ENCODE measurements at regions not wholly inside any gene's neighbourhood (a gene's known extent, or its start where the extent isn't known, plus 50 kb on each side); places are given as distances from the start of the nearest gene placed in this dataset. TPM values are rescaled to one million over a fixed set of nuclear protein-coding genes. Genes with fewer than 3 reads are reported as not detected.

- H3K4me3 ChIP-seq (ENCODE audit: low read length), result no peak overlapping the region
- no peaks in the 10 kb centered on the region for H3K9me3 ChIP-seq (replicated peaks; ENCODE audit: low read length)
- H3K36me3 ChIP-seq (ENCODE audit: insufficient read depth, low read length), result no peaks in the 10 kb centered on the region
- no peaks in the 10 kb centered on the region for H3K4me1 ChIP-seq (ENCODE audit: control insufficient read depth, insufficient read depth, low read length)
- no peak overlapping the region for H3K9ac ChIP-seq (ENCODE audit: low read depth, low read length)
- no peak overlapping the region for H3K4me2 ChIP-seq (ENCODE audit: low read length)
- no peaks in the 10 kb centered on the region for H3K27me3 ChIP-seq (ENCODE audit: control insufficient read depth, insufficient read depth, low read length)
These were observed 78.2 kb upstream of the ADCY2 start for GRCh38 chr5:7317751-7318150.

GRCh38 chr5:7320701-7321301 lies 75.1 kb upstream of the ADCY2 start:
- Histone ChIP-seq H3K4me3 (ENCODE audit: low read length) (no peak overlapping the region), H3K9ac (ENCODE audit: low read depth, low read length) (no peak overlapping the region), H3K4me1 (ENCODE audit: control insufficient read depth, insufficient read depth, low read length) (no peaks in the 10 kb centered on the region), H3K36me3 (ENCODE audit: insufficient read depth, low read length) (no peaks in the 10 kb centered on the region), H3K4me2 (ENCODE audit: low read length) (no peak overlapping the region), H3K27me3 (ENCODE audit: control insufficient read depth, insufficient read depth, low read length) (no peaks in the 10 kb centered on the region), H3K9me3 (replicated peaks; ENCODE audit: low read length) (no peaks in the 10 kb centered on the region)

- no peak overlapping the region for H3K4me3 ChIP-seq (ENCODE audit: low read length)
- H3K9me3 ChIP-seq (replicated peaks; ENCODE audit: low read length), result no peaks in the 10 kb centered on the region
- H3K4me1 ChIP-seq (ENCODE audit: control insufficient read depth, insufficient read depth, low read length), result no peaks in the 10 kb centered on the region
- no peak overlapping the region for H3K9ac ChIP-seq (ENCODE audit: low read depth, low read length)
- no peaks in the 10 kb centered on the region for H3K27me3 ChIP-seq (ENCODE audit: control insufficient read depth, insufficient read depth, low read length)
- no peaks in the 10 kb centered on the region for H3K36me3 ChIP-seq (ENCODE audit: insufficient read depth, low read length)
- no peak overlapping the region for H3K4me2 ChIP-seq (ENCODE audit: low read length)
These were observed 74.2 kb upstream of the ADCY2 start for GRCh38 chr5:7321724-7322123.

GRCh38 chr5:7324919-7325318 lies 71.0 kb upstream of the ADCY2 start:
- H3K9ac ChIP-seq (ENCODE audit: low read depth, low read length), result no peak overlapping the region
- no peaks in the 10 kb centered on the region for H3K9me3 ChIP-seq (replicated peaks; ENCODE audit: low read length)
- H3K4me3 ChIP-seq (ENCODE audit: low read length), result no peak overlapping the region
- H3K4me2 ChIP-seq (ENCODE audit: low read length), result no peak overlapping the region
- no peaks in the 10 kb centered on the region for H3K4me1 ChIP-seq (ENCODE audit: control insufficient read depth, insufficient read depth, low read length)
- H3K36me3 ChIP-seq (ENCODE audit: insufficient read depth, low read length), result no peaks in the 10 kb centered on the region
- H3K27me3 ChIP-seq (ENCODE audit: control insufficient read depth, insufficient read depth, low read length), result no peaks in the 10 kb centered on the region

GRCh38 chr5:7325975-7326913 lies 69.7 kb upstream of the ADCY2 start:
- Histone ChIP-seq H3K36me3 (ENCODE audit: insufficient read depth, low read length) (no peaks in the 10 kb centered on the region), H3K27me3 (ENCODE audit: control insufficient read depth, insufficient read depth, low read length) (no peaks in the 10 kb centered on the region), H3K4me3 (ENCODE audit: low read length) (no peak overlapping the region), H3K4me1 (ENCODE audit: control insufficient read depth, insufficient read depth, low read length) (no peaks in the 10 kb centered on the region), H3K9me3 (replicated peaks; ENCODE audit: low read length) (no peaks in the 10 kb centered on the region), H3K9ac (ENCODE audit: low read depth, low read length) (no peak overlapping the region), H3K4me2 (ENCODE audit: low read length) (no peak overlapping the region)

- H3K4me1 ChIP-seq (ENCODE audit: control insufficient read depth, insufficient read depth, low read length), result no peaks in the 10 kb centered on the region
- no peaks in the 10 kb centered on the region for H3K9me3 ChIP-seq (replicated peaks; ENCODE audit: low read length)
- no peaks in the 10 kb centered on the region for H3K36me3 ChIP-seq (ENCODE audit: insufficient read depth, low read length)
- no peak overlapping the region for H3K4me2 ChIP-seq (ENCODE audit: low read length)
- H3K4me3 ChIP-seq (ENCODE audit: low read length), result no peak overlapping the region
- no peak overlapping the region for H3K9ac ChIP-seq (ENCODE audit: low read depth, low read length)
- H3K27me3 ChIP-seq (ENCODE audit: control insufficient read depth, insufficient read depth, low read length), result no peaks in the 10 kb centered on the region
These were observed 66.8 kb upstream of the ADCY2 start for GRCh38 chr5:7329141-7329540.

GRCh38 chr5:7329712-7330111 lies 66.2 kb upstream of the ADCY2 start:
- no peaks in the 10 kb centered on the region for H3K36me3 ChIP-seq (ENCODE audit: insufficient read depth, low read length)

GRCh38 chr5:7330256-7330655 lies 65.7 kb upstream of the ADCY2 start:
- H3K9me3 ChIP-seq (replicated peaks; ENCODE audit: low read length), result no peaks in the 10 kb centered on the region
- H3K4me3 ChIP-seq (ENCODE audit: low read length), result no peak overlapping the region
- no peaks in the 10 kb centered on the region for H3K36me3 ChIP-seq (ENCODE audit: insufficient read depth, low read length)
- no peaks in the 10 kb centered on the region for H3K4me1 ChIP-seq (ENCODE audit: control insufficient read depth, insufficient read depth, low read length)
- H3K4me2 ChIP-seq (ENCODE audit: low read length), result no peak overlapping the region
- no peak overlapping the region for H3K9ac ChIP-seq (ENCODE audit: low read depth, low read length)
- H3K27me3 ChIP-seq (ENCODE audit: control insufficient read depth, insufficient read depth, low read length), result no peaks in the 10 kb centered on the region

More at GRCh38 chr5:7329712-7330111, 66.2 kb upstream of the ADCY2 start:
- Histone ChIP-seq H3K27me3 (ENCODE audit: control insufficient read depth, insufficient read depth, low read length) (no peaks in the 10 kb centered on the region), H3K4me2 (ENCODE audit: low read length) (no peak overlapping the region), H3K4me3 (ENCODE audit: low read length) (no peak overlapping the region), H3K4me1 (ENCODE audit: control insufficient read depth, insufficient read depth, low read length) (no peaks in the 10 kb centered on the region), H3K9me3 (replicated peaks; ENCODE audit: low read length) (no peaks in the 10 kb centered on the region), H3K9ac (ENCODE audit: low read depth, low read length) (no peak overlapping the region)

- no peaks in the 10 kb centered on the region for H3K9me3 ChIP-seq (replicated peaks; ENCODE audit: low read length)
- no peaks in the 10 kb centered on the region for H3K36me3 ChIP-seq (ENCODE audit: insufficient read depth, low read length)
- H3K9ac ChIP-seq (ENCODE audit: low read depth, low read length), result no peak overlapping the region
- no peaks in the 10 kb centered on the region for H3K4me1 ChIP-seq (ENCODE audit: control insufficient read depth, insufficient read depth, low read length)
- no peaks in the 10 kb centered on the region for H3K27me3 ChIP-seq (ENCODE audit: control insufficient read depth, insufficient read depth, low read length)
- H3K4me2 ChIP-seq (ENCODE audit: low read length), result no peak overlapping the region
- no peak overlapping the region for H3K4me3 ChIP-seq (ENCODE audit: low read length)
These were observed 64.8 kb upstream of the ADCY2 start for GRCh38 chr5:7331131-7331530.

Small RNA genes lying in the stretch of these regions (small RNA-seq; reads per million reads assigned to genes)
- gene RF00017 (not detected), gene RNA5SP176 (not detected)
